GM12878 (cell line): ENCODE measurements at regions not wholly inside any gene's neighbourhood (a gene's known extent, or its start where the extent isn't known, plus 50 kb on each side); places are given as distances from the start of the nearest gene placed in this dataset.

Source experiments
- ATAC-seq: fragments of 200-7000 bp; cut with Tn5 transposase; 3 replicates; pipeline ENCODE4 v1.9.1; 2020; ENCODE audit warnings: mild to moderate bottlenecking, moderate library complexity
- BruUV-seq: library from RNA; stranded (reverse); fragments of 400-500 nt; replicated peaks from 2 replicates; lab custom pipeline; 2021; lab: Mats Ljungman, UMichigan
- CTCF ChIA-PET: fragments of 300-600 bp; sonication (Branson Sonifier 250); formaldehyde crosslinking; extraction: SDS; loops from one replicate; lab custom pipeline; 2021; ENCODE audit warnings: inconsistent platforms; lab: Yijun Ruan, JAX
- POLR2A ChIA-PET: fragments of 350-600 bp; formaldehyde crosslinking; extraction: SDS; loops from one replicate; lab custom pipeline; 2021; ENCODE audit warnings: inconsistent platforms; lab: Charles Lee
- RAD21 ChIA-PET: fragments of 300-600 bp; sonication (Branson Sonifier 250); formaldehyde crosslinking; loops from one replicate; lab custom pipeline; 2023; ENCODE audit warnings: antibody characterized with exemption; ENCODE audit not compliant: unreplicated experiment; lab: Charles Lee
- SMC1A ChIA-PET: fragments of 300-600 bp; sonication (Branson Sonifier 250); formaldehyde crosslinking; loops from one replicate; lab custom pipeline; 2023; ENCODE audit not compliant: unreplicated experiment, uncharacterized antibody; lab: Charles Lee
- DNase-seq: peaks from one replicate; pipeline ENCODE4 v3.0.0-alpha.2; 2011; ENCODE audit warnings: low read depth, low spot score
- FAIRE-seq: peaks from 3 replicates; lab custom pipeline; 2011; peaks lifted over from hg19 to GRCh38; lab: Jason Lieb, UNC
- H2AFZ ChIP-seq: 2 replicates; pipeline ENCODE4 v1.6.0; 2011; ENCODE audit warnings: low read depth, low read length, control low read depth; ENCODE audit not compliant: control insufficient read depth
- H3K27ac ChIP-seq: 2 replicates; pipeline ENCODE4 v1.5.1; 2011; ENCODE audit warnings: control low read depth; ENCODE audit not compliant: control insufficient read depth, insufficient read depth
- H3K27me3 ChIP-seq, 2 experiments: replicated peaks in 1 of 2; 2 replicates each; pipeline versions ENCODE4 v1.6.0 to v1.6.1; 2011; ENCODE audit warnings: low read length in 1 of 2; ENCODE audit not compliant: control insufficient read depth in 2 of 2, insufficient read depth in 2 of 2
- H3K36me3 ChIP-seq, 2 experiments: 2 replicates each; pipeline ENCODE4 v1.5.1; 2011; ENCODE audit warnings: low read length in 1 of 2; ENCODE audit not compliant: control insufficient read depth in 2 of 2, insufficient read depth in 2 of 2
- H3K4me1 ChIP-seq: 2 replicates; pipeline ENCODE4 v1.6.1; 2011; ENCODE audit warnings: mild to moderate bottlenecking, low read length, moderate library complexity, mixed read lengths; ENCODE audit not compliant: control insufficient read depth, insufficient read depth
- H3K4me2 ChIP-seq: 2 replicates; pipeline ENCODE4 v1.6.0; 2011; ENCODE audit warnings: control low read depth; ENCODE audit not compliant: control insufficient read depth, insufficient read depth
- H3K4me3 ChIP-seq: fragments of 200-600 bp; sonication (generic); 2 replicates; pipeline ENCODE4 v1.5.1; 2016
- H3K79me2 ChIP-seq: 2 replicates; pipeline ENCODE4 v1.6.0; 2011; ENCODE audit warnings: low read length; ENCODE audit not compliant: control insufficient read depth, insufficient read depth
- H3K9ac ChIP-seq: 2 replicates; pipeline ENCODE4 v1.8.0; 2011; ENCODE audit warnings: low read length, control low read depth, mixed read lengths; ENCODE audit not compliant: control insufficient read depth, insufficient read depth
- H3K9me3 ChIP-seq: replicated peaks from 3 replicates; pipeline ENCODE4 v1.5.1; 2011; ENCODE audit warnings: mild to moderate bottlenecking, low read length; ENCODE audit not compliant: control insufficient read depth, insufficient read depth
- H4K20me1 ChIP-seq: 2 replicates; pipeline ENCODE4 v1.6.0; 2011; ENCODE audit not compliant: control insufficient read depth, insufficient read depth
- NKRF ChIP-seq: fragments of 450-650 bp; conservative IDR thresholded peaks from 2 replicates; pipeline ENCODE4 v1.6.1; 2017; ENCODE audit warnings: mild to moderate bottlenecking, moderate library complexity
- SMAD1 ChIP-seq: fragments of 450-650 bp; IDR thresholded peaks from 2 replicates; pipeline ENCODE4 v1.6.1; 2018; ENCODE audit warnings: mild to moderate bottlenecking, low read depth; ENCODE audit not compliant: partially characterized antibody
- WGBS: methylation state at CpG from one replicate; pipeline ENCODE4 v1.1.6; 2016; ENCODE audit warnings: low lambda C conversion rate; ENCODE audit not compliant: insufficient replicate concordance, insufficient coverage; ENCODE audit errors: missing lambda C conversion rate; 5-methylcytosine and 5-hydroxymethylcytosine counted together
- in situ Hi-C: fragments of 300-500 bp; cut with MboI; formaldehyde crosslinking; loops from 9 replicates; pipeline ENCODE4 v1.14.3; 2018; ENCODE audit warnings: mixed read lengths
- intact Hi-C: fragments of 100-400 bp; cut with micrococcal nuclease; formaldehyde crosslinking; loops from one replicate; pipeline ENCODE4 v1.14.2; 2022; ENCODE audit not compliant: unreplicated experiment
- TF ChIP-seq, protein P1 (sequence below): fragments of 450-650 bp; IDR thresholded peaks from 2 replicates; pipeline ENCODE4 v1.6.1; 2016; ENCODE audit warnings: mild to moderate bottlenecking

GRCh38 chr17:72501404-72502370, 380.9 kb downstream of the SOX9 start:
- Histone ChIP-seq H3K4me1 (no peaks in the 10 kb centered on the region; the same call in 1 of the 2 replicates), H3K27ac (no peak overlapping the region), H3K4me3 (no peak overlapping the region), H3K9ac (no peak overlapping the region), H3K9me3 (peaks cover 2% of the 10 kb centered on the region; the same call in 1 of the 3 replicates), H3K36me3 (no peaks in the 10 kb centered on the region), H4K20me1 (no peaks in the 10 kb centered on the region), H3K4me2 (no peak overlapping the region), H3K27me3 (no peaks in the 10 kb centered on the region), H2AFZ (no peak overlapping the region), H3K79me2 (no peaks in the 10 kb centered on the region)
- TF ChIP-seq NKRF (no peak), SMAD1 (no peak)
- TF ChIP-seq, protein P1, sequence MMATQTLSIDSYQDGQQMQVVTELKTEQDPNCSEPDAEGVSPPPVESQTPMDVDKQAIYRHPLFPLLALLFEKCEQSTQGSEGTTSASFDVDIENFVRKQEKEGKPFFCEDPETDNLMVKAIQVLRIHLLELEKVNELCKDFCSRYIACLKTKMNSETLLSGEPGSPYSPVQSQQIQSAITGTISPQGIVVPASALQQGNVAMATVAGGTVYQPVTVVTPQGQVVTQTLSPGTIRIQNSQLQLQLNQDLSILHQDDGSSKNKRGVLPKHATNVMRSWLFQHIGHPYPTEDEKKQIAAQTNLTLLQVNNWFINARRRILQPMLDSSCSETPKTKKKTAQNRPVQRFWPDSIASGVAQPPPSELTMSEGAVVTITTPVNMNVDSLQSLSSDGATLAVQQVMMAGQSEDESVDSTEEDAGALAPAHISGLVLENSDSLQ, result no peak
- BruUV-seq, result no TSS peak
- 67% methylated on average over 27 of the region's 28 CpGs for WGBS
- POLR2A ChIA-PET, result interaction anchor here (0.7 kb wide), 1 partner anchor 11 kb away, joined by 3 read pairs; no protein-coding TSS in a partner anchor
- no peak for DNase-seq
- intact Hi-C loops (no loop called here), in situ Hi-C loops (no loop called here)
- CTCF ChIA-PET, result interaction anchor here (1.8 kb wide), 1 partner anchor 13 kb away, joined by 4 read pairs; no protein-coding TSS in a partner anchor
- SMC1A ChIA-PET, result interaction anchor here (0.6 to 0.9 kb wide), 3 partner anchors 9 to 35 kb away, joined by 3 read pairs; no protein-coding TSS in a partner anchor
- FAIRE-seq, result no peak
- ATAC-seq, result no peak
- RAD21 ChIA-PET, result interaction anchor here (0.8 kb wide), 1 partner anchor 12 kb away, joined by 3 read pairs; no protein-coding TSS in a partner anchor
